ENCODE measurements at regions not wholly inside any gene's neighbourhood (a gene's known extent, or its start where the extent isn't known, plus 50 kb on each side); places are given as distances from the start of the nearest gene placed in this dataset.
A peak's percentile ranks its signal among the peaks of the same experiment; 100 is the strongest.

DNA sequence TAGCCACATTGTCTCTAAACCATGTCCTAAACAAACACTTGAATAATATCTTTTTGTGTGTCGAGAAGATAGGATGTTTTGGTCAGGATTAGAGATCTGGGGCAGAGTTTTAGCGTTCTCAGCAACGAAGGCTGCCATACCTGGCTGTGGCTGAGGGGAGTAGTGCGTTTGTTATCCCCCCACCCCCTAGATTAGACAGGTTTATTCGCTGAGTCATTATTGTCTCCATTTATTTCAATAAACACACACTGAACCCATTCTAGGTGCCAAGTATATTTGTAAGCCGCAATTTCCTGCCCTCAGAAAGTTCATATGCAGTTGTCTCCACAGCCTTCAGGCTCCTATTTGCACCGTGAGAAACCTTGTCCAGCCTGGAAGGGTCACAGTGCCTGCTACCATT is 1684.8 kb upstream of the TENM3 start:
- no peak for FAIRE-seq

GRCh38 chr4:180560896-180561295 is 1682.3 kb upstream of the TENM3 start:
- TF ChIP-seq POLR2A (IDR thresholded peaks at IDR 0.05; ENCODE audit: low read depth, low read length), result no peak
- FAIRE-seq (no peak), DNase-seq (ENCODE audit: insufficient read length, low spot score) (peak; percentile 3)

More for the DNA sequence above, 1684.8 kb upstream of the TENM3 start:
- TF ChIP-seq POLR2A (IDR thresholded peaks at IDR 0.05; ENCODE audit: low read depth, low read length), result no peak
- no peak for DNase-seq (ENCODE audit: insufficient read length, low spot score)

DNA sequence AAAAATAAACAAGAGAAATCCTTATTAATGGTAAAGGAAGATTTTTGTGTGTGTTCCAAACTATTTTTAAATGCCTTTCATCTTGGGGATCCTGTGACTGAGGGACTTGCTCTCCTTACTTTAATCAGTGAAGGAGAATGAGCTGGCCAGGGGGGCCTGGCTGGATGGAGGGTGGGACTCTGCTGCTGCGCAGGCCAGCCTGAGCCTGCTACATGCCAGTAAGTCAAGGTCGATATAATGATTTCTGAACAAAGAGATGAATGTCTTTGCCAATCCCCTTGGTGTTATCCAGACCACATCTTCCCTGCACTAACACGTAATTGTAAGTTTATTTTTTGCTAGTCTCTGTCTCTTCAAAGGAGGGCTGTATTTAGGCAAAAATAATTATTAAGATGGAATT is 1679.2 kb upstream of the TENM3 start:
- FAIRE-seq (no peak), DNase-seq (ENCODE audit: insufficient read length, low spot score) (no peak)
- TF ChIP-seq POLR2A (IDR thresholded peaks at IDR 0.05; ENCODE audit: low read depth, low read length), result no peak

DNA sequence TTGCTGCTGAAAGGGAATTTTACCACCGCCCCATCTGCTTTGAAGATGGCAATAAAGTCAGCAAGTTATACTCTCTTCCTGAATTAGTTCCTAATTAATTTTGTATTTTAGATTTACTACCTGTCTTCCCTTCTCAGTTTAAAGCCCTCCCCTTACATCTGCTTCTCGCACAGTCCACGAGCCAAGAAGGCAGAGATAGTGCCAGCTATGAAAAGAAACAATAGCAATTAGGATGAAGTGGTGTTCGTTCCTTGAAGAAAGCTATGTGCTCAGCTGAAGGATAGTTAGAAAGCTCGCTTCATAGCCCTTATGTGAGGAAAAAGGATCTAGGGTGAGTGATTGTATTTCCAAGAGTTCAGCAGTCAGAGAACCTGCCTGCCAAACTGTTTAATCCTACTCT is 1678.8 kb upstream of the TENM3 start:
- no peak for FAIRE-seq
- no peak for TF ChIP-seq POLR2A (IDR thresholded peaks at IDR 0.05; ENCODE audit: low read depth, low read length)
- DNase-seq (ENCODE audit: insufficient read length, low spot score), result no peak

GRCh38 chr4:180565856-180566431 is 1677.3 kb upstream of the TENM3 start:
- TF ChIP-seq POLR2A (IDR thresholded peaks at IDR 0.05; ENCODE audit: low read depth, low read length), result no peak
- FAIRE-seq (no peak), DNase-seq (ENCODE audit: insufficient read length, low spot score) (no peak)

DNA sequence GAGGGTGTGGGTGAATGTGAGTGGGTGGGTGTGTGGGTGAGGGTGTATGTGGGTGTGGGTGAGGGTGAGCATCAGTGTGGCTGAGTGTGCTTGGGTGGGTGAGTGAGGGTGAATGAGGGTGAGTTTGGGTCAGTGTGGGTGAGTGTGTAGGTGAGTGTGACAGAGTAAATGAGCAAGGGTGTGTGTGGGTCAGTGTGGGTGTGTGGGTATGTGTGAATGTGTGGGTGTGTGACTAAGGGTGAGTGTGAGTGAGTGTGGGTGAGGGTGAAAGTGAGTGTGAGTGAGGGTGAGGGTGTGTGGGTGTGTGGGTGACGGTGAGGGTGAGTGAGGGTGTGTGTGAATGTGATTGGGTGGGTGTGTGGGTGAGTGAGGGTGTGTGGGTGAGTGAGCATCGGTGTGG is 1676.7 kb upstream of the TENM3 start:
- no peak for FAIRE-seq
- no peak for TF ChIP-seq POLR2A (IDR thresholded peaks at IDR 0.05; ENCODE audit: low read depth, low read length)

GRCh38 chr4:180567080-180567479 is 1676.1 kb upstream of the TENM3 start:
- no peak for TF ChIP-seq POLR2A (IDR thresholded peaks at IDR 0.05; ENCODE audit: low read depth, low read length)
- FAIRE-seq, result no peak
- DNase-seq (ENCODE audit: insufficient read length, low spot score), result no peak

More for the DNA sequence above, 1676.7 kb upstream of the TENM3 start:
- no peak for DNase-seq (ENCODE audit: insufficient read length, low spot score)

DNA sequence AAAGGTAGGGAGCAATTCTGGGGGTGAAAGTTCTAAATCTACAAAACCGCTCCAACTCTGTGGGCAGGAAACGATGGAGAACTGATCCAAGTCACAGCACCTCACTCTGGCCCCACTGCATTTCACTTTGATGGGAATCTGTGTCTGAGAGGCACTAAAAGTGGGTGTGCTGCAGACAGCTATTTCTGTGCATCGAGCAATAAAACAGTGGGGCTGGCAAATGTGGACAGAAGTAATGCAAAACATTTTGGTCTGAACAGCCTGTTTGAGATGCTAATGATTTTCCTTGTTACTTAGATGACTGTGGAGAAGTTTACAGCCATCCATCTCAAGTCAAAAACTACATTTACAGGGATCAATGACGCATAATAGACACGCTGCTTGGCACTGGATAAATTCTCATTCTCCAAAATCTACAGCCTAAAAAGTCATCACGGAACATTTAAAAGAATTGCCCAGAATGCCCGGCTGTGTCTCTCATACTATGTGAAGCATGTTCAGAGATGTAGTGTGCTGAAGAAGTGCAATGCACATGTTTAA is 1671.6 kb upstream of the TENM3 start:
- DNase-seq (ENCODE audit: insufficient read length, low spot score), result no peak
- FAIRE-seq, result no peak
- no peak for TF ChIP-seq POLR2A (IDR thresholded peaks at IDR 0.05; ENCODE audit: low read depth, low read length)

- no peak for DNase-seq (ENCODE audit: insufficient read length, low spot score)
- TF ChIP-seq POLR2A (IDR thresholded peaks at IDR 0.05; ENCODE audit: low read depth, low read length), result no peak
- no peak for FAIRE-seq
Measured at GRCh38 chr4:180578175-180578574, 1665.0 kb upstream of the TENM3 start.

DNA sequence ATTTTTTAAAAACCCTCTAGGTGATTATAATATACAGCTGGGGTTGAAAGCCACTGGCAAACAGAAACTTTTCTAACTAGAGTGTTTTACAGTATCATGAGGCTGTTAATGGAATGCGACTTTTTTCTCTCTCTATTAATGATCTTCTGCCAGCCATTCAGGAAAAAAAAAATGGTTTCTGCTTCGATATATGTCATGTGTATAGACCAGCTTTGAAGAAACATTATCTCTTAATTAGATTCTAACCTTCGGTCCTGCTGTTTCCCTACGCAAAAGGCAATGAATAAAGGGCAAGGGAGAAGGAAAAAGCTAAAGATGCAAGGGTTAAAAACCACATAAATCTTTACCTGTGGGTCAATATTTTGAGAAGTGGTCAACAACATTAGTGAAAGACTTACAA is 1662.1 kb upstream of the TENM3 start:
- no peak for TF ChIP-seq POLR2A (IDR thresholded peaks at IDR 0.05; ENCODE audit: low read depth, low read length)
- DNase-seq (ENCODE audit: insufficient read length, low spot score) (no peak), FAIRE-seq (no peak)

DNA sequence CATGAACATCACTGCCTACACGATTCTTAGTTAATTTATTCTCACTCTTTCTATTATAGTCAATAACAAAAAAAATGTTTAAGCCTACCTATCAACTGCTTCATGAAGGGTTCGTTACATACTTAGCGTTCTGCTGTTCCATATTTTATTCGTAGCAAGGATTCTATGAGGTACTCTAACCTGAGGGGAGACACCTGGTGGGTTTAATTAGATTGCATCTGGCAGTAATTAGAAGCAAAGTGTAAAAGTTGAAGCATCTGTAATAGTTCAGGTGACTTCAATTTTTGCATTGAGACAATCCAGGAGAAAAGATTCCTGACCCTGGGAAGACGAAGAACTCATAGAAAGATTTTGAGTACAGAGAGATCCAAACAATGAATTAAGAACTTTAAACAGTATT is 1655.8 kb upstream of the TENM3 start:
- no peak for FAIRE-seq
- no peak for TF ChIP-seq POLR2A (IDR thresholded peaks at IDR 0.05; ENCODE audit: low read depth, low read length)
- no peak for DNase-seq (ENCODE audit: insufficient read length, low spot score)

DNA sequence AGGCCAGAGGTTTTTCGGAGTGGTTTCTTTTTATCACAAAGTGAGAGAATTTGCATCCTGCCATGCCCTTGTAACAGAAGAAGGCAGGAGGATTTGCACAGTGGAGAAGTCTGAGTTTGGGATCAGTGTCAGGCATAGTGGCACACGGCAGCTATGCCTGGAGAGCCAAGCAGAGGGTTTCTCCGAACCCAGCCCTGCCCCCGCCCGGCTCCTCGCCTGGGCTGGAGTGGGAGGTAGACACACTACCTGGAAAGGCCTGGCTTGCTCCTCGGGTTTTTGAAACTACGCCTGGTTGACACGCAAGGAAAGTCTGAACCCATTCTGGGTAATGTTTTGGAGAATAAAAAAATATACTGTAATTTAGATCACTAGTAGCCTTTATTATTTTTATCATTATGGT is 1653.6 kb upstream of the TENM3 start:
- no peak for FAIRE-seq
- no peak for TF ChIP-seq POLR2A (IDR thresholded peaks at IDR 0.05; ENCODE audit: low read depth, low read length)
- no peak for DNase-seq (ENCODE audit: insufficient read length, low spot score)

GRCh38 chr4:180596888-180597483 is 1646.2 kb upstream of the TENM3 start:
- no peak for DNase-seq (ENCODE audit: insufficient read length, low spot score)
- no peak for TF ChIP-seq POLR2A (IDR thresholded peaks at IDR 0.05; ENCODE audit: low read depth, low read length)
- no peak for FAIRE-seq

GRCh38 chr4:180598281-180598680 is 1644.9 kb upstream of the TENM3 start:
- no peak for DNase-seq (ENCODE audit: insufficient read length, low spot score)

DNA sequence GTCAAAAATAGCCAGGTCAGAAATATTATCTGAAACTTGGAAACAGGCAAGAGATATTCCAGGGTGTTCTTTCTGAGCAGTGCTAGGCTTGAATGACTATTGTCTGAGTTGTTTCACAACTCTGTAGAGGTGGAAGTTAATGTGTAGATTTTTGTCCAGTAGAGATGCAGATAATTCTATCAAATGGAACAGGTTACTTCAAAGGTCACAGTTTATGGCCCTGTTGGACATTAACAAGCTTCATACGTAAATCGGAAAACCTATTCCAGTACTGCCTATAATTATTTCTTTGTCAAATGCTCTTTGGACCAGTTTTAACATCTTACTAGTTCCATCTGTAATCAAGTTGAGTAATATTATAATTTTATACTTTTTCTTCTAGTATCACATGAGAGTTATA is 1639.4 kb upstream of the TENM3 start:
- TF ChIP-seq POLR2A (IDR thresholded peaks at IDR 0.05; ENCODE audit: low read depth, low read length), result no peak
- FAIRE-seq (no peak), DNase-seq (ENCODE audit: insufficient read length, low spot score) (no peak)

More at GRCh38 chr4:180598281-180598680, 1644.9 kb upstream of the TENM3 start:
- no peak for TF ChIP-seq POLR2A (IDR thresholded peaks at IDR 0.05; ENCODE audit: low read depth, low read length)
- no peak for FAIRE-seq
